ENCODE measurements at regions not wholly inside any gene's neighbourhood (a gene's known extent, or its start where the extent isn't known, plus 50 kb on each side); places are given as distances from the start of the nearest gene placed in this dataset.

- DNase-seq (ENCODE audit: low spot score in 2 of 2) (no peak), FAIRE-seq (no peak)
These were observed 987.1 kb upstream of the CADM2 start for GRCh38 chr3:83971666-83972065.

DNA sequence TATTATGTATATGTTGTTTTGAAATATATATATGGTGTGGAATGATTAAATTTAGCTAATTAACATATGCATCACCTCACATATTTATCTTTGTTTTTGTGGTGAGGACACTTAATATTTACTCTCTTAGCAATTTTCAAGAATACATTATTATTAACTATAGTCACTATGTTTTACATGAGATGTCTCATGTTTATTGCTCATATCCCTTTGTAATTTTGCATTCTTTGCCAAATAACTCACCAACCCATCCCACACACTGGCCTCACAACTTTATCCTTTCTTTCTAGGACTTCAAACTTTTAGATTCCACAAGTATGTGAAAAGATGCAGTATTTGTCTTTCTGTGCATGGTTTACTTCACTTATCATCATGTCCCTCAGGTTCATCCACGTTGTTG lies 950.2 kb upstream of the CADM2 start:
- FAIRE-seq (no peak), DNase-seq (ENCODE audit: low spot score in 2 of 2) (no peak)

DNA sequence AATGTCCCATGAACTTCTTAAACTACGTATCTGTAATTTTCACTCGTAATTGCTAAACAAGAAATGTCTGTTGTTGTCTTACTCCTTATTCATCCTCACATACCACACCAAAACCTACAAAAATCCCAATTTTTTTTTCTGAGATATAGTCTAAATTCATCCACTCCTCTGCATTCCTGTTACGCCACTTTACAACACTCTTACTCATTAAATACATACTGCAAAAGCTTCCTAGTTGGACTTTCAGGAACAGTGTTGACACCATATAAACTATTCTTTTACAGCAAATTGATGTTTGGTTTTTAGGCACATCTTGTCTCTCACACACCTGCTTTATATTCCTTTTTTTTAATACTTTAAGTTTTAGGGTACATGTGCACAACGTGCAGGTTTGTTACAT lies 934.9 kb upstream of the CADM2 start:
- DNase-seq (ENCODE audit: low spot score in 2 of 2), result no peak
- FAIRE-seq, result no peak

DNA sequence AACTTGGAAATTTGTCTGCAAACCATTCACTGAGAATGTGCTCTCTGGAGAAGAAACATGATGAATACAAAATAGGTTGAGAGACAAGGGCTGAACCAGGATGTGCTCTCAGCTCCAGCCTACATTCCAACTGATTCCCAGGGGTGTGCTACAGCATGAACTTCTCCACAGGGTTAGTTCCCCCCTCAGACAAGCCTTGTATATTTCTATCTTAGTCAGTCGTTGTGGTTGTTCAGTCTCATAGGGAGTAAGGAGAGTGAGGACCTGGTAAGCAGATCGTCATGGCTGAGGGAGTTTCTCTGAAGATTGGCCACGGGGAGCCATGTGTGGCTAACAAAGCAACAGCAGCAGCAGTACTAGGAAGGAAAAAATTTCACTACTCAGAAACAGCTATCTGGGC lies 919.7 kb upstream of the CADM2 start:
- no peak for FAIRE-seq

DNA sequence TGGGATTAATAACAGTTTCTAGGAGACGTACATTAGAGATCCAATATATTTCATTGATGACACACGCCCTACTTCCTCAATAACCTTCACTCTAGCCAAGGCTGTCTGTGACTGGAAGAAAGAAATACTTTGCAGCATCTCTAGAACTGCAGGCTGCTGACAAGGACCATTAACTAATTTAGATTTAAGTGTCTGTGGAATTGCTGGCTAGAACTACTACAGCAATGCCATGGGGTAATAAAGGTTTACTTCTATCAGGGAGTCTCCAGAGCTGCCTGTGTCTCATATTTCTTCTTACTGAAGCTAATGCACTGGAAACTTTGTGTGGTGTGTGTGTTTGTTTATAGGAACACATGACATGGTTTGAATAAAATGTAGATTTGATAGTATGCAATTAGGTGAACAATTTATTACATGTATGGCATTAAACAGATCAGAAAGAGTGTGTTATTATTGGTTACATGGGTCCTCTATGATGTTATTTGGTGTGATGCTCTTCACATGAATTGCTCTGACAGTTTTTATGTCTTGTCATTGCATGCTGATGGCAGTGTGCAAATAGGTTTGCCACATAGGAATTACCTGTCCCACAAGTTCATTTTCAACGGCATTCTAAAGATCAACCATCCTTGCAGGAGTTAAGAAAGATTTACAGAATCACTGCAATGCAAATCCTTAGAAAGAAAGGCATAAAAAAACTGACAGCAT lies 916.2 kb upstream of the CADM2 start:
- no peak for DNase-seq (ENCODE audit: low spot score in 2 of 2)
- FAIRE-seq, result no peak

More for the DNA sequence above, 919.7 kb upstream of the CADM2 start:
- DNase-seq (ENCODE audit: low spot score in 2 of 2), result no peak

DNA sequence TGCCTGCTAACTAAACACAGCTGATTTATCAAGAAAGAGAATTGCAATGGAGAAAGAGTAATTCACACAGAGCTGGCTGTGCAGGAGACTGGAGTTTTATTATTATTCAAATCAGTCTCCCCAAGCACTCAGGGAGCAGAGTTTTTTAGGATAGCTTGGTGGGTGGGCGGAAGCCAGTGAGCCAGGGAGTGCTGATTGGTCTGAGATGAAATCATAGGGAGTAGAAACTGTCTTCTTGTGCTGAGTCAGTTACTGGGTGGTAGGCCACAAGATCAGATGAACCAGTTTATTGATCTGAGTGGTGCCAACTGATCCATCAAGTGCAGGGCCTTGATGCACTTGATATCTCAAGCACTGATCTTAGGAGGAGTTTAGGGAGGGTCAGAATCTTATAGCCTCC lies 891.9 kb upstream of the CADM2 start:
- no peak for DNase-seq (ENCODE audit: low spot score in 2 of 2)
- FAIRE-seq, result no peak

DNA sequence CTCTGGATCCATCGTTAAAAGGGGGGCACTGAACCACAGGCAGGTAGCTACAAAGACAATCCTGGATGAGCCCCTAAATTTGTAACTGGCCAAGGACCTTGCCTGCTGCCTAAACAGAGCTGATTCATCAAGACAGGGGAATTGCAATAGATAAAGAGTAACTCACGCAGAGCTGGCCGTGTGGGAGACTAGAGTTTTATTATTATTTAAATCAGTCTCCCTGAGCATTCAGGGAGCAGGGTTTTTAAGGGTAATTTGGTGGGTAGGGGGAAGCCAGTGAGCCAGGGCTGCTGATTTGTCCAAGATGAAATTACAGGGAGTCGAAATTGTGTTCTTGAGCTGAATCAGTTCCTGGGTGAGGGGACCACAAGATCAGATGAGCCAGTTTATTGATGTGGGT lies 885.1 kb upstream of the CADM2 start:
- FAIRE-seq (no peak), DNase-seq (ENCODE audit: low spot score in 2 of 2) (no peak)

DNA sequence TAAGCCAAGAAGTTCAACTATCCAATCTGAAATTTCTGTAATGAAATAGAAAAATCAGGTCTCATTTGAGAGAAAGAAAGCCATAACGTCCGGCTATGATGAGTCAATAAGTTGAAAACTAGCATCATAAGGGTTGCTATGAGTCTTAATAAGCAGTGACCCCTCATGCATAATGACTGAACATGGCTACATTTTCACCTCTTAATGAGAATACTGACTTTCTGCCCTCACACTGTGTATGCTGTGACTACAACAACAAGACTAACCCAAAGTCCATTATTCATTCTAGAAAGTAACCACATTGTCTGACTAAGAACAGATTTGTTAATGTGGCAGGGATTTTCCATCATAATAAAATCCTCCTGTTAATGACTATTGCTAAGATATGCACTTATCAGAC lies 884.0 kb upstream of the CADM2 start:
- no peak for DNase-seq (ENCODE audit: low spot score in 2 of 2)
- no peak for FAIRE-seq

- DNase-seq (ENCODE audit: low spot score in 2 of 2), result no peak
- FAIRE-seq, result no peak
These were observed 881.3 kb upstream of the CADM2 start for GRCh38 chr3:84077479-84077878.

- no peak for DNase-seq (ENCODE audit: low spot score in 2 of 2)
These were observed 876.1 kb upstream of the CADM2 start for GRCh38 chr3:84082726-84083125.

DNA sequence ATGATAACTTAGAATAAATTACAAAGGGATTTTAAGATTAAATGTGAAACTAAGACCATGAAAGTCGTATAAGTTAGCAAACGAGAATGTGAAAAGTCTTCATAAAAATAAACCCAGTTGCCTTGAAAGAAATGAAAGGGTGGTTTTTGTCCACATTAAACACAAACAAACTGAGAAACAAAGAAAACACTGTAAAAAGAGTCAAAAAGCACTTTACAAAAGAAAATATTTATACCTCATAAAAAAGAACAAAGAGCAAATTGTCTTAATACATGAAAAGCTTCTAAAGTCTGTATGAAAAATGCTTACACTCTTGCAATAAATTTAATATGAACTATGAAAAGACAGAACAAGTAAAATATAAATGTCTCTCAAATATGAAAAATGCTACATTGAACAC lies 865.9 kb upstream of the CADM2 start:
- peak; percentile 36 for FAIRE-seq
- no peak for DNase-seq (ENCODE audit: low spot score in 2 of 2)

More at GRCh38 chr3:84082726-84083125, 876.1 kb upstream of the CADM2 start:
- FAIRE-seq, result no peak

GRCh38 chr3:84096188-84096587 lies 862.6 kb upstream of the CADM2 start:
- FAIRE-seq, result no peak
- DNase-seq (ENCODE audit: low spot score in 2 of 2), result no peak

- DNase-seq (ENCODE audit: low spot score in 2 of 2), result no peak
These were observed 857.9 kb upstream of the CADM2 start for GRCh38 chr3:84100861-84101260.

DNA sequence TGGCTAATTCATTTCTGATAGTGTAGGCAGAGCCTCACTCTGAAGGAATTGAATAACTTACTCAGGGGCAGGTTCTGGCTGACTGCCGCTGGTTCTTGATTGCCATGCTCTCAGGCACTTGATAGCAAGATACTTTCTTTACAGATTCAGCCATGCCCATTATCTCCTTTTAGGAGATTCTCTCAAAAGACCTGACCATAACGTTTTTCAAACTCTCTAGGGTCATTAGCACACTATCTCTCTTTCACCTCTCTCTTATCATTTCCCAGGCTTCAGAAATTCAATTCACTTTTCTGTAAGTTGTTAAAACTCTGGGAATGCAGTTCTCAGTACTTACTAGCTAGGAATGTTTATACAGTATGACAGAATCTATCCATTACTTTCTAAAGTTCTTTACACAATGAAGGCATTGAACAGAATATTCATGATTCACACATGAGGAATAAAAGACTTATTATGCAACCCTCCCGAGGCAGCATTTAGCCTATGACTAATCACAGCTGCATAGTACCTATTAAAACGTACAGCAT lies 850.3 kb upstream of the CADM2 start:
- DNase-seq (ENCODE audit: low spot score in 2 of 2) (peak in 1 of 2 donors; percentile 6), FAIRE-seq (peak; percentile 37)

More at GRCh38 chr3:84100861-84101260, 857.9 kb upstream of the CADM2 start:
- no peak for FAIRE-seq

- no peak for FAIRE-seq
These were observed 848.9 kb upstream of the CADM2 start for GRCh38 chr3:84109911-84110310.

DNA sequence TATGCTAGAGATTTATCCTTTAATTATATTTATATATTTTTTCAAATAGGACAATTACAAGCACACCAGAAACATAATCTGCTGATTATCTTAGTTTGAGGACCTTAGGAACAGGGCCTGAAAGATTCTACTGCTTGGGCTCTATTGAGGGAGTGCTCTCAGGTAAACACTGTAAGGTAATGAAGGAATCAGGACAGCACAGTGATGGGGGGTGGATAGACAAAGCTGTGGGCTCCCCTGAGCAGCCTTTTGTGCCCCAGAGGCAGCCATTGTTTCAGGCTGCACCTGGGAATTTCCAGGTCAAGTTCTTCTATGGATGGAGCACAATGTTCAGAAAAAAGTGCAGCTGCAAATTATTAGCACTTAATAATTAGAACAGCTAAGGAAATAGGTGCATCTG lies 848.0 kb upstream of the CADM2 start:
- no peak for DNase-seq (ENCODE audit: low spot score in 2 of 2)

More at GRCh38 chr3:84109911-84110310, 848.9 kb upstream of the CADM2 start:
- DNase-seq (ENCODE audit: low spot score in 2 of 2), result no peak

DNA sequence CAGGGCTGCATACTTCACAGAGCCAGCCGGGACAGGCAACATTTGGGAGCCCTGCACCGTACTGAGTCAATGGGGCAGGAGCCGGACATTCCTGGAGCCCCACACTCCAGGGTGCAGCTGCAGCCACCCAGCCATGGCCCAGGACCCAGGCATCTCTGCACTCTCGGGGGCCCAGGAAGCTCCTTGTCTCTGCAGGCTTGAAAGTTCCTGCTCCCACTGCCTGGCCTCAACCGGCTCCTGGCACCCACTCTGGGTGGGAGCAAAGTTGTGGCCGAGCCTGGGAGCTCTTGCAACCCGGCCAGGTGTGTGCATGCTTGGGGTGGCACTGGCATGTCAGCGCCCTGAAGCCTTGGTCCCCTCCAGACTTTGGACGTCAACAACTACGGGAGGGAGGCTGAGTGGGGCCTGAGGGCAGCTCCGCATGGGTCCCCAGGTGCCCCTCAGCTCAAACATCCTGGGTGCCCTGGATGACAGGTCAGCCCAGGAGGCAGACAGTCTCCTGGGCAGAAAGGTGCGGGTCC lies 833.5 kb upstream of the CADM2 start:
- DNase-seq (ENCODE audit: low spot score in 2 of 2), result no peak
- no peak for FAIRE-seq

More for the DNA sequence above, 848.0 kb upstream of the CADM2 start:
- no peak for FAIRE-seq

- DNase-seq (ENCODE audit: low spot score in 2 of 2), result no peak
- no peak for FAIRE-seq
These were observed 833.0 kb upstream of the CADM2 start for GRCh38 chr3:84125760-84126159.

- DNase-seq (ENCODE audit: low spot score in 2 of 2) (no peak), FAIRE-seq (no peak)
These were observed 832.6 kb upstream of the CADM2 start for GRCh38 chr3:84126160-84126559.

DNA sequence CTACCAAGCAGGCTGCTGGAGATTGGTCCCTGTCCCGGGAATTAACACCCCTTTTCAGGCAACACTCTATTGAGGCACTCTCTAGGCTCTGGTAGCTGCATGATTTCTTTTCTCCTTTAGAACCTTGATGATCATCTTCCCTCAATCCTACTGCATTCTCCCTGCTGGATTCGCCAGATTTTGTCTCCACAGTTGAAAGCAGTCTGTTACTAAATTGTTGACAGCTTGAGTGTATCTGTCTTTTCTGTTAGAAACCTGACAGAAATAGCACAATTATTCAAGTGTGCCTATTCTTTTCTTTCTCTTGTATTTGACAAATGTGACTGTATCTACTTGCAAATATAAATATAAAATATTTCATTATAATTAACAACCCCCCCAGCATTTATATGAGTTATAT lies 830.8 kb upstream of the CADM2 start:
- DNase-seq (ENCODE audit: low spot score in 2 of 2), result no peak
- no peak for FAIRE-seq

DNA sequence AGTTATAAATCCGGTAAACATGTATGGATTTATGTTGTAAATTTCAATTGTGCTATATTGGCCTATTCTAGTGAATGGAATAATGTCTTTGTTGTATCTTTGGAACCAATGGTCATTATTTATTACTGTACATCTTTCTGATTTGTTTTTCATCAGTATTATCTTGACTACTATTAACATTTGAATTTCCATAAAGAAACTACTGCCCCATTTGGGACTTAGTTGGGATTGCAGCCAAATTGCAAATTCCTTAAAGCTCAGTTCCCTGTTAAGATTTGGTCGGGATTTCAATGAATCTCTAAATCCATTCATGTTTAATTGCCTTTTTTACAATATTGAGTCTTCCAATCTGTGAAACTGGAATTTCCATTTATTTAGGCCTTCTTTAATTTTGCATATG lies 822.4 kb upstream of the CADM2 start:
- DNase-seq (ENCODE audit: low spot score in 2 of 2), result no peak
- no peak for FAIRE-seq

GRCh38 chr3:84140631-84141030 lies 818.2 kb upstream of the CADM2 start:
- DNase-seq (ENCODE audit: low spot score in 2 of 2) (no peak), FAIRE-seq (no peak)
